Ectodermal cell (in vitro differentiated cells): ENCODE measurements at regions not wholly inside any gene's neighbourhood (a gene's known extent, or its start where the extent isn't known, plus 50 kb on each side); places are given as distances from the start of the nearest gene placed in this dataset.
"Not testable (repeated sequence)": the region's sequence is repeated elsewhere in the genome, so short reads cannot be mapped to it uniquely, and the experiment has no call there.

Experiments used
- H3K27ac ChIP-seq: 2 replicates; pipeline ENCODE4 v1.7.0; 2013; ENCODE audit warnings: mild to moderate bottlenecking, low read depth, low read length; ENCODE audit not compliant: insufficient read depth, poor library complexity, severe bottlenecking
- H3K27me3 ChIP-seq: 2 replicates; pipeline ENCODE4 v1.7.0; 2013; ENCODE audit warnings: mild to moderate bottlenecking, low read length; ENCODE audit not compliant: insufficient read depth, control insufficient read depth, poor library complexity, severe bottlenecking
- H3K36me3 ChIP-seq: one replicate; pipeline ENCODE4 v1.7.0; 2013; ENCODE audit warnings: low read length; ENCODE audit not compliant: control insufficient read depth, insufficient read depth
- H3K4me1 ChIP-seq: one replicate; pipeline ENCODE4 v1.7.0; 2013; ENCODE audit warnings: low read length; ENCODE audit not compliant: control insufficient read depth, insufficient read depth
- H3K4me3 ChIP-seq: 2 replicates; pipeline ENCODE4 v1.7.0; 2013; ENCODE audit warnings: low read depth, low read length, control low read depth; ENCODE audit not compliant: insufficient read depth
- H3K9me3 ChIP-seq: 2 replicates; pipeline ENCODE4 v1.7.0; 2013; ENCODE audit warnings: mild to moderate bottlenecking, low read length, moderate library complexity; ENCODE audit not compliant: control insufficient read depth
- WGBS, 2 experiments: methylation state at CpG; one replicate each; pipeline ENCODE4 v1.1.7; 2013; ENCODE audit warnings: missing lambda C conversion rate in 2 of 2; 5-methylcytosine and 5-hydroxymethylcytosine counted together

- no CpG with 5 or more reads among the region's 1 CpG for WGBS, 2 experiments
- H3K9me3 ChIP-seq, H3K27me3 ChIP-seq, H3K36me3 ChIP-seq, H3K4me3 ChIP-seq, H3K27ac ChIP-seq, H3K4me1 ChIP-seq: not testable (repeated sequence)
These were observed 101.4 kb downstream of the FAM72C start for GRCh38 chr1:143870388-143870787.

- 20 to 29% methylated on average over 1 to 2 of the region's 5 CpGs for WGBS, 2 experiments
- H3K4me3 ChIP-seq, H3K27ac ChIP-seq, H3K4me1 ChIP-seq, H3K9me3 ChIP-seq, H3K27me3 ChIP-seq, H3K36me3 ChIP-seq: not testable (repeated sequence)
These were observed 104.1 kb downstream of the FAM72C start for GRCh38 chr1:143867590-143868220.

GRCh38 chr1:143863901-143864520 is 107.8 kb downstream of the FAM72C start:
- not testable (repeated sequence) for H3K4me1 ChIP-seq, H3K4me3 ChIP-seq, H3K27me3 ChIP-seq, H3K9me3 ChIP-seq, H3K36me3 ChIP-seq, H3K27ac ChIP-seq
- no CpG with 5 or more reads among the region's 1 CpG for WGBS, 2 experiments

- no CpG with 5 or more reads among the region's 4 CpGs for WGBS, 2 experiments
- H3K27ac ChIP-seq, H3K27me3 ChIP-seq, H3K4me1 ChIP-seq, H3K9me3 ChIP-seq, H3K36me3 ChIP-seq, H3K4me3 ChIP-seq: not testable (repeated sequence)
These were observed 109.1 kb downstream of the FAM72C start for GRCh38 chr1:143862722-143863121.

- not testable (repeated sequence) for H3K4me3 ChIP-seq, H3K27me3 ChIP-seq, H3K36me3 ChIP-seq, H3K4me1 ChIP-seq, H3K27ac ChIP-seq, H3K9me3 ChIP-seq
- WGBS, 2 experiments: no CpG with 5 or more reads among the region's 1 CpG
These were observed 110.5 kb downstream of the FAM72C start for GRCh38 chr1:143861306-143861705.

GRCh38 chr1:143855867-143856266 is 115.9 kb downstream of the FAM72C start:
- H3K36me3 ChIP-seq, H3K4me1 ChIP-seq, H3K27ac ChIP-seq, H3K27me3 ChIP-seq, H3K4me3 ChIP-seq, H3K9me3 ChIP-seq: not testable (repeated sequence)
- WGBS, 2 experiments: no CpG with 5 or more reads among the region's 1 CpG

GRCh38 chr1:143854069-143854468 is 117.7 kb downstream of the FAM72C start:
- not testable (repeated sequence) for H3K4me1 ChIP-seq, H3K9me3 ChIP-seq, H3K4me3 ChIP-seq, H3K36me3 ChIP-seq, H3K27ac ChIP-seq, H3K27me3 ChIP-seq
- WGBS, 2 experiments: 67% methylated on average over 1 of the region's 2 CpGs; no CpG with 5 or more reads in 1 of the 2 experiments

DNA sequence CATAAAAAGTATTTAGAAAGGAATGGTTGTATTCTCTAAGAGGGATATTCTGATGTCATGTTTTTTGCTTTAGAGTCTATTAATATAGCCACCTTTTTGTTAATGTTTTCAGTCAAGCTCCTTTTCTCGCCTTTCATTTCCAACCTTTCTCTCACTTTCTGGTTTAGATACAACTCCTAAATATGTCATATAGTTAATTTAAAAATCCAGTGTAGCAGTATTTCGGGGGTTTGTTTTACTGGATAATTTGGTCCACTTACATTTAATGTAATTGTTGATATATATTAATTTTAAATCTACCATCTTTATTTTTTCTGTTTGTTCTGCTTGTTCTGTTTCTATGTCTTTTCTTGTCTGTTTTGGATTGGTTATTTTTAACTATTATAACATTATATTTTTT is 121.1 kb downstream of the FAM72C start:
- H3K36me3 ChIP-seq, H3K4me3 ChIP-seq, H3K27me3 ChIP-seq, H3K4me1 ChIP-seq, H3K27ac ChIP-seq, H3K9me3 ChIP-seq: not testable (repeated sequence)
- WGBS, 2 experiments: no CpG with 5 or more reads among the region's 2 CpGs

DNA sequence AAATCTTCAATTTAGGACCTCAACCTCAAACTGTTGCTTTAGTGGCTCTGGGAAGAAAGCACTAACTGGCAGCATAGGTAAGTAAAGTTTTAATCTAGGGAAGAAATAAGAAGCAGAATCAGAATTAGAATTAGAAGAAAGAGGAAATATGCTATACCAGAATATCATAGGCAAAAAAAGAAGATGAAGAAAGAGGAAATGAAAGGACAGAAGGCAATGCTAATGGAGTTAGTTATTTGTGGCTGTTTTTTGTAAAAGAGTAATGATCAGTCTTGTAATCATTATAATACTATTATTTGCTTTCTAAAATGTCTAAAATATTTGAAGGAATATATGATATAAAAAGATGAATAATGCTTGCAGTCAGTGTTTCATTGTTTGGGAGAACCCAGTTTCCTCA is 122.9 kb downstream of the FAM72C start:
- H3K4me3 ChIP-seq, H3K27me3 ChIP-seq, H3K36me3 ChIP-seq, H3K27ac ChIP-seq, H3K9me3 ChIP-seq, H3K4me1 ChIP-seq: not testable (repeated sequence)

GRCh38 chr1:143845193-143845592 is 126.6 kb downstream of the FAM72C start:
- H3K27ac ChIP-seq, H3K4me1 ChIP-seq, H3K4me3 ChIP-seq, H3K36me3 ChIP-seq, H3K27me3 ChIP-seq, H3K9me3 ChIP-seq: not testable (repeated sequence)
- no CpG with 5 or more reads among the region's 1 CpG for WGBS, 2 experiments

DNA sequence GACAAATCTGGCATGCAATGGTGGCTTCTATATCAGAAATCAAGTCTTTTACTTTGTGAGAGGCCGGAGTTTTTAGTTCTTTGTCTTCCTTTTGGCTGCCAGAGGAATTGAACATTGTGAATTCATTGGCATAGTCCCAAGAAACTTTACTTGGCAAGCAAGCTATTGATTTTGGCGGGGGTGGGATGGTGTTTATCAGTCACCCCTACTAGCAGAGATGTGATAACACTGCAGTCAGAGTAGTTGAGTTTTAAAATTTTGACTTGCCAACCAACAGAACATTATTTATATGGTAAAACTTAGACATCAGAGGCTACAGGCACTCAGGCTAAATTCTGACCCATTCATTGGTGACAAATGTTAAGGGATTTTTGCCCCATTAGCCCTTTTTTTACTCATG is 129.7 kb downstream of the FAM72C start:
- H3K4me3 ChIP-seq, H3K9me3 ChIP-seq, H3K4me1 ChIP-seq, H3K27ac ChIP-seq, H3K36me3 ChIP-seq: not testable (repeated sequence)
- H3K27me3 ChIP-seq: peaks cover 20% of the 10 kb centered on the region
- WGBS, 2 experiments: 78% methylated on average over 1 of the region's 2 CpGs; no CpG with 5 or more reads in 1 of the 2 experiments
